GM21360 (cell line): ENCODE measurements at regions not wholly inside any gene's neighbourhood (a gene's known extent, or its start where the extent isn't known, plus 50 kb on each side); places are given as distances from the start of the nearest gene placed in this dataset.

Experiments
- ATAC-seq: cut with Tn5 transposase; IDR thresholded peaks from one replicate; pipeline ENCODE4 v1.9.1; 2021; ENCODE audit warnings: mild to moderate bottlenecking, moderate library complexity; ENCODE audit not compliant: unreplicated experiment

- ATAC-seq = no peak
Measured at GRCh38 chr10:62885684-62886461, 69.7 kb upstream of the EGR2 start.

GRCh38 chr10:62880162-62880561 is 64.0 kb upstream of the EGR2 start:
- ATAC-seq = no peak

GRCh38 chr10:62873866-62874265 is 57.7 kb upstream of the EGR2 start:
- ATAC-seq = no peak

GRCh38 chr10:62870866-62871265 is 54.7 kb upstream of the EGR2 start:
- ATAC-seq = peak; percentile 98

DNA sequence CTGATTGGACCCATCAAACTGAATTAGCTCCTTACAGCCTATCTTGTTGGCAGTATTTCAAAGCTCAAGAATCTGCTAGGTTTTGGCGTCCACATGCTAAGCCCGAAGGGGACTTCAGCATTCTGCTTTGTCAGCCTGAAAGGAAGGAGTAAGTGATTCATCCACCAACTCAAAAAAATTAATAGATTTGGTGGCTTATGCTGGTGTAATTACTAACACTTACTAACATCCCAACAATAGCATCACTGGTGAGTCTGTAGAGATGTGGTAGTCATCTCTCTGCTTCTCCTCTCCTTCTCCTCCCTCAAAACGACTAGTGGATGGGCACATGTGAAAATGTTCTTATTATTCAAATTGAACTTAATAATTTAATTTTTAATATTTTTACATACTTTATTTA is 53.8 kb upstream of the EGR2 start:
- no peak for ATAC-seq

GRCh38 chr10:62866941-62867340 is 50.8 kb upstream of the EGR2 start:
- no peak for ATAC-seq

DNA sequence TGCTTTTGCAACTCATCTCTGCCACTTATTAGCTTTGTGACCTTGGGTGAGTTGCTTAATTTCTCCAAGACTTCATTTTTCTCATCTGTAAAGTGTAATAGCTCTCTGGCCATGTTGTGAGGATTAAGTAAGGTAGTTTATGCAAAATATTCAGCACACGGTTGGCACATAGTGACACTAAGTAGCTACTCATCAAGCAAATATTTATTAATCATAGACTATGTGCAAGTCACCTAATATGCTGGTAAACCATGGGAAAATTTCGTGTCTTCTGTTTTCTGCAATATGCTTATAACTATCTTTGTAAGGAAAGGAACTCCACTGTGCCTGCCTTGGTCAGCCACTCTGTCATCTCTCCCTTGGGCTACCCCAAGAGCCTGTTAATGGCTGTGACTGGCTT is 50.3 kb upstream of the EGR2 start:
- no peak for ATAC-seq
